RWPE1 (cell line): ENCODE measurements at regions not wholly inside any gene's neighbourhood (a gene's known extent, or its start where the extent isn't known, plus 50 kb on each side); places are given as distances from the start of the nearest gene placed in this dataset.

Experiments
- CTCF ChIA-PET: fragments of 350-600 bp; sonication (Branson Sonifier 250); formaldehyde crosslinking; extraction: SDS; loops from one replicate; lab custom pipeline; 2021; lab: Yijun Ruan, JAX
- POLR2A ChIA-PET: fragments of 400-600 bp; formaldehyde crosslinking; extraction: SDS; loops from one replicate; lab custom pipeline; 2020; ENCODE audit warnings: antibody characterized with exemption; ENCODE audit not compliant: low non-redundant PET; lab: Yijun Ruan, JAX
- DNase-seq: peaks from one replicate; pipeline ENCODE4 v3.0.0; 2012; ENCODE audit warnings: low spot score
- H3K27ac ChIP-seq: fragments of 450-650 bp; 2 replicates; pipeline ENCODE4 v1.5.1; 2017
- CTCF ChIP-seq: fragments of 450-650 bp; conservative IDR thresholded peaks from 2 replicates; pipeline ENCODE4 v1.5.1; 2017; ENCODE audit warnings: low read depth, mild to moderate bottlenecking

- no peak for TF ChIP-seq CTCF
- ChIA-PET POLR2A (no interaction called here), CTCF (interaction anchor here (0.6 kb wide), 1 partner anchor 1976 kb away, joined by 5 read pairs; no protein-coding TSS in a partner anchor)
- H3K27ac ChIP-seq, result no peak overlapping the region
- DNase-seq, result no peak
Observed at GRCh38 chr6:140697585-140697984, 1323.1 kb upstream of the CITED2 start.

- no peak for DNase-seq
- POLR2A ChIA-PET, result no interaction called here
- CTCF ChIA-PET, result no interaction called here
- no peak overlapping the region for H3K27ac ChIP-seq
- TF ChIP-seq CTCF, result no peak
Observed at GRCh38 chr6:140684776-140685550, 1310.5 kb upstream of the CITED2 start.

- CTCF ChIA-PET, result no interaction called here
- no peak for DNase-seq
- TF ChIP-seq CTCF, result no peak
- POLR2A ChIA-PET, result no interaction called here
- no peak overlapping the region for H3K27ac ChIP-seq
Observed at GRCh38 chr6:140677781-140678528, 1303.5 kb upstream of the CITED2 start.

- H3K27ac ChIP-seq, result no peak overlapping the region
- no peak for TF ChIP-seq CTCF
- ChIA-PET CTCF (interaction anchor here (0.6 to 0.8 kb wide), 3 partner anchors 221 to 926 kb away, joined by 3 read pairs; no protein-coding TSS in a partner anchor), POLR2A (no interaction called here)
- DNase-seq, result no peak
Observed at GRCh38 chr6:140671926-140672325, 1297.5 kb upstream of the CITED2 start.

GRCh38 chr6:140670021-140670420, 1295.6 kb upstream of the CITED2 start:
- no peak for DNase-seq
- CTCF ChIA-PET, result interaction anchor here (0.7 kb wide), 1 partner anchor 38 kb away, joined by 3 read pairs; no protein-coding TSS in a partner anchor
- POLR2A ChIA-PET, result no interaction called here
- H3K27ac ChIP-seq, result no peak overlapping the region
- TF ChIP-seq CTCF, result no peak

DNA sequence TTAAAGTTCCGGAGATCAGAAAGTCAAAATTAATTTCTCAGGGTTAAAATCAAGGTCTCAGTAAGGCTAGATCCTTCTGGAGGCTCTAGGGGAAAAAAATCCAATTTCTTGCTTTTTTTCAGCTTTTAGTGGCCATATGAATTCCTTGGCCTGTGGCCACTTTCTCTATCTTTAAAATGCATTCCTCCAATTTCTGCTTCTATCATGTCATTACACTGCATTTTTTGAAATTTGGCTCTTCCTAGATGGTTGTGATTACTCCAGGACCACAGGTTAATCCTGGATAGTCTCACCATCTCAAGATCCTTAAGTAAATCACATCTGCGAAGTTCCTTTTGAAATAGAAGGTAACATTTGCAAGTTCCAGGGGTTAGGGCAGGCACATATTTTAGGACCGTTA, 1294.9 kb upstream of the CITED2 start:
- POLR2A ChIA-PET, result no interaction called here

More for the DNA sequence above, 1294.9 kb upstream of the CITED2 start:
- no peak for TF ChIP-seq CTCF
- H3K27ac ChIP-seq, result no peak overlapping the region
- DNase-seq, result no peak
- CTCF ChIA-PET, result interaction anchor here (0.6 kb wide), 1 partner anchor 41 kb away, joined by 3 read pairs; no protein-coding TSS in a partner anchor
